ENCODE measurements at regions not wholly inside any gene's neighbourhood (a gene's known extent, or its start where the extent isn't known, plus 50 kb on each side); places are given as distances from the start of the nearest gene placed in this dataset.
"Not testable (repeated sequence)": the region's sequence is repeated elsewhere in the genome, so short reads cannot be mapped to it uniquely, and the experiment has no call there.

GRCh38 chr22:11690170-11690569, 3837.8 kb upstream of the OR11H1 start:
- DNase-seq (ENCODE audit: missing footprints), result peak; percentile 27
- intact Hi-C loops (cut with DNase I); ATAC-seq: not testable (repeated sequence)

- ATAC-seq; intact Hi-C loops (cut with DNase I): not testable (repeated sequence)
- peak; percentile 34 for DNase-seq (ENCODE audit: missing footprints)
Measured at GRCh38 chr22:11703588-11703987, 3824.4 kb upstream of the OR11H1 start.

- DNase-seq (ENCODE audit: missing footprints); intact Hi-C loops (cut with DNase I); ATAC-seq: not testable (repeated sequence)
Measured at GRCh38 chr22:11706826-11707225, 3821.2 kb upstream of the OR11H1 start.
